Type B pancreatic cell (in vitro differentiated cells): ENCODE measurements at regions not wholly inside any gene's neighbourhood (a gene's known extent, or its start where the extent isn't known, plus 50 kb on each side); places are given as distances from the start of the nearest gene placed in this dataset.
A peak's percentile ranks its signal among the peaks of the same experiment; 100 is the strongest.
"Not testable (repeated sequence)": the region's sequence is repeated elsewhere in the genome, so short reads cannot be mapped to it uniquely, and the experiment has no call there.

ENCODE experiments used
- DNase-seq: peaks from one replicate; pipeline ENCODE4 v3.0.0; 2021; ENCODE audit warnings: mixed read lengths; ENCODE audit not compliant: unreplicated experiment; ENCODE audit errors: extremely low spot score
- H3K27ac Mint-ChIP-seq: 2 replicates; pipeline ENCODE4 v1.8.0; 2021; ENCODE audit warnings: mild to moderate bottlenecking, mixed read lengths
- H3K27me3 Mint-ChIP-seq: 2 replicates; pipeline ENCODE4 v1.8.0; 2021; ENCODE audit warnings: mixed read lengths
- H3K36me3 Mint-ChIP-seq: 2 replicates; pipeline ENCODE4 v1.8.0; 2021; ENCODE audit warnings: mixed read lengths
- H3K4me1 Mint-ChIP-seq: one replicate; pipeline ENCODE4 v1.8.0; 2021; ENCODE audit warnings: mixed read lengths; ENCODE audit not compliant: unreplicated experiment
- H3K4me3 Mint-ChIP-seq: 2 replicates; pipeline ENCODE4 v1.8.0; 2021; ENCODE audit warnings: mild to moderate bottlenecking, mixed read lengths
- H3K9me3 Mint-ChIP-seq: 2 replicates; pipeline ENCODE4 v1.8.0; 2021; ENCODE audit warnings: mixed read lengths
- TF ChIP-seq, protein P1 (sequence below): fragments of 200-600 bp; sonication (generic); conservative IDR thresholded peaks from 2 replicates; pipeline ENCODE4 v1.5.0; 2021; ENCODE audit warnings: antibody characterized with exemption, mild to moderate bottlenecking

DNA sequence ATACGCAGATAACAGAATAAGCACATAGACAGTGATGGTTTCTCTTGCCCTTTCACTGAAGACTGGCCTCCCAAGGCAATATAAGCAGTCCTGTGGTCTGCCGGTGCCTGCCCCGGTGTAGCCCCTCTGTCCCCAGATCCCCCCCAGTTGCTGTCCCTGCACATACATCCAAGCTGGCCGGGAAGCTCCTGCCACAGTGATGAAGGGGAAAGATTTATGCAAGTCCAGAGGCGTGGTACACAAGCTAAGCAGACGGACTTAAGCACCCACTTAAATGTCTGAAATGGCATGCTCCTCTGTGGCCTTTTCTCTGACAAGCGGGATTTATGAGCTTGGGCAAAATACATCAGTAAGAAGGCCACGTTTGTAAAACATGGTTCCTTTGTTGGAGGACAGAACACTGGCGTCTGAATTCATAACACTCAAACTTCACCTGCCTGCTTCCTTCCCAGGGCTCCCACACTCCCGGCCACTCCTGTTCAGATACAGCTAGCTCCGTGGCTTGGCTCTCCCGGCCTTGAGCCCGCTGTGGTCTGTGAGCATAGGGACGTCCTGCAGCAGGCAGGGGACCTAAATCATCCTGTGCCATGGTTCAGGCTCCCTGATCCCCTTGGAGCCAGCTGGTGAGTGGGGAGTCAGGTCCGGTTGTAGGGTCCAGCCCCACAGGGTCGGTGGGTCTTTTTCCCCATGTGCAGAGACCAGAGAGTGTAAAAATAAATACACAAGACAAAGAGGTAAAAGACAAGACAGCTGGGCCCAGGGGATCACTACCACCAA is 61.7 kb upstream of the PPP2R2D start:
- Mint-ChIP-seq H3K4me3 (no peak overlapping the region), H3K27me3 (no peaks in the 10 kb centered on the region), H3K9me3 (no peaks in the 10 kb centered on the region), H3K36me3 (no peaks in the 10 kb centered on the region), H3K4me1 (no peaks in the 10 kb centered on the region), H3K27ac (no peak overlapping the region)
- TF ChIP-seq, protein P1, sequence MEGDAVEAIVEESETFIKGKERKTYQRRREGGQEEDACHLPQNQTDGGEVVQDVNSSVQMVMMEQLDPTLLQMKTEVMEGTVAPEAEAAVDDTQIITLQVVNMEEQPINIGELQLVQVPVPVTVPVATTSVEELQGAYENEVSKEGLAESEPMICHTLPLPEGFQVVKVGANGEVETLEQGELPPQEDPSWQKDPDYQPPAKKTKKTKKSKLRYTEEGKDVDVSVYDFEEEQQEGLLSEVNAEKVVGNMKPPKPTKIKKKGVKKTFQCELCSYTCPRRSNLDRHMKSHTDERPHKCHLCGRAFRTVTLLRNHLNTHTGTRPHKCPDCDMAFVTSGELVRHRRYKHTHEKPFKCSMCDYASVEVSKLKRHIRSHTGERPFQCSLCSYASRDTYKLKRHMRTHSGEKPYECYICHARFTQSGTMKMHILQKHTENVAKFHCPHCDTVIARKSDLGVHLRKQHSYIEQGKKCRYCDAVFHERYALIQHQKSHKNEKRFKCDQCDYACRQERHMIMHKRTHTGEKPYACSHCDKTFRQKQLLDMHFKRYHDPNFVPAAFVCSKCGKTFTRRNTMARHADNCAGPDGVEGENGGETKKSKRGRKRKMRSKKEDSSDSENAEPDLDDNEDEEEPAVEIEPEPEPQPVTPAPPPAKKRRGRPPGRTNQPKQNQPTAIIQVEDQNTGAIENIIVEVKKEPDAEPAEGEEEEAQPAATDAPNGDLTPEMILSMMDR = no peak
- peak; percentile 60 for DNase-seq

DNA sequence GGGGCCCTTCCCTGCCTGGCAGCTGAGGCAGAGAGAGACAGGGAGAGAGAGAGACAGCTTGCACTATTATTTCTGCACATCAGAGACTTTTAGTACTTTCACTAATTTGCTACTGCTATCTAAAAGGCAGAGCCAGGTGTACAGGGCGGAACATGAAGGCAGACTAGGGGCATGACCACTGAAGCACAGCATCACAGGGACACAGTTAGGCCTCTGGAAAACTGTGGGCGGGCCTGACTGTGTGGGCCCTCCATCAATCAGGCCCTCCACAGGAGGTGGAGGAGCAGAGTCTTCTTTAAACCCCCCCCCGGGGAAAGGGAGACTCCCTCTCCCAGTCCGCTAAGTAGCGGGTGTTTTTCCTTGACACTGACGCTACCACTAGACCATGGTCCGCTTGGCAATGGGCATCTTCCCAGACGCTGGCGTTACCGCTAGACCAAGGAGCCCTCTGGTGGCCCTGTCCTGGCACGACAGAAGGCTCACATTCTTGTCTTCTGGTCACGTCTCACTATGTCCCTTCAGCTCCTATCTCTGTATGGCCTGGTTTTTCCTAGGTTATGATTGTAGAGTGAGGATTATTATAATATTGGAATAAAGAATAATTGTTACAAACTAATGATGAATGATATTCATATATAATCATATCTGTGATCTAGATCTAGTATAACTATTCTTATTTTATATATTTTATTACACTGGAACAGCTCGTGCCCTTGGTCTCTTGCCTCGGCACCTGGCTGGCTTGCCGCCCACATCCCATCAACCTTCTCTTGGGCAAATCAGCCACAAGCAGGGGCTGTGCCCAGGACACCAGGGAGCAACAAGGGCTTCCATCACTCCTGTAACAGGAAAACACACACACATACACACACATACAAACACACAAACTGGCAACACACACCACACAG is 60.7 kb upstream of the PPP2R2D start:
- not testable (repeated sequence) for H3K9me3 Mint-ChIP-seq, H3K27me3 Mint-ChIP-seq, H3K4me1 Mint-ChIP-seq, H3K27ac Mint-ChIP-seq, H3K36me3 Mint-ChIP-seq, H3K4me3 Mint-ChIP-seq
- TF ChIP-seq, protein P1 = peak; percentile 72
- DNase-seq = peak; percentile 56

DNA sequence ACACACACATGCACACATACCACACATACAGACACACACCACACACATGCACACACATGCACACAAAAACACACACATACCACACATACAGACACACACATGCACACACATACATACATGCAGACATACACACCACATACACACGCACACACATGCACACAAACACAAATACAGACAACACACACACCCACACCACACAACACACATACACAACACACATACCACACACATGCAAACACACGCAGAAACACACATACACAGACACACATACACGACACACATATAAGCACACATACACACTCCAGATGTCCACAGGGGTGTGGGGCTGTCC is 60.1 kb upstream of the PPP2R2D start:
- TF ChIP-seq, protein P1 = no peak
- Mint-ChIP-seq H3K4me3 (no peak overlapping the region), H3K36me3 (no peaks in the 10 kb centered on the region), H3K27me3 (no peaks in the 10 kb centered on the region), H3K9me3 (no peaks in the 10 kb centered on the region), H3K4me1 (no peaks in the 10 kb centered on the region), H3K27ac (no peak overlapping the region)
- DNase-seq = no peak

DNA sequence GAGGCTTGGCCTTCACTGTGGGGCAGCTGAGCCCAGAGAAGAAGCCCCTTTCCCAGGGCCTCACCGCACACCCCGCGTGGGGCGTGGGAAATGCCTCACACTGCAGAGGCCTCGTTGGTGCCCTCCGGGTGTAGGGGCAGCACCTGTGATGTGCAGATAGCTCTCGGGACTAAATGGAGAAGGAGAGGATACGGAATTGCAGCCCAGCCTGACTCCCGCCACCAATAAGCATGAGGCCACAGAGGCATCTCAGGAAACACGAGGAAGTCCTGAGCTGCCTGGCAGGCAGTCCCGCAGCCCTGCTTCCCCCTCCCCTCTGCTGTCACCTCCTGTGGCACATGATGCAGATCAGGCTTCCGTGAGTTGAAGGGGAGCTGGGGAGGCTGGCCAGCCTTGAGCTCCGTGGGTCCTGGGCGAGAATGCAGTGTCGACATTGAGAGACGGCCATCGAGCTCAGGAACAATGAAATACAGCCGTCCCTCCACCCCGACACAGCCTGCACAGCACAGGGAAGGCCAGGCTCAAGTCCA is 59.6 kb upstream of the PPP2R2D start:
- H3K27me3 Mint-ChIP-seq = peaks cover 3% of the 10 kb centered on the region
- H3K4me3 Mint-ChIP-seq = no peak overlapping the region
- peak; percentile 53 for DNase-seq
- no peaks in the 10 kb centered on the region for H3K4me1 Mint-ChIP-seq
- no peaks in the 10 kb centered on the region for H3K9me3 Mint-ChIP-seq
- TF ChIP-seq, protein P1 = no peak
- no peak overlapping the region for H3K27ac Mint-ChIP-seq
- no peaks in the 10 kb centered on the region for H3K36me3 Mint-ChIP-seq

DNA sequence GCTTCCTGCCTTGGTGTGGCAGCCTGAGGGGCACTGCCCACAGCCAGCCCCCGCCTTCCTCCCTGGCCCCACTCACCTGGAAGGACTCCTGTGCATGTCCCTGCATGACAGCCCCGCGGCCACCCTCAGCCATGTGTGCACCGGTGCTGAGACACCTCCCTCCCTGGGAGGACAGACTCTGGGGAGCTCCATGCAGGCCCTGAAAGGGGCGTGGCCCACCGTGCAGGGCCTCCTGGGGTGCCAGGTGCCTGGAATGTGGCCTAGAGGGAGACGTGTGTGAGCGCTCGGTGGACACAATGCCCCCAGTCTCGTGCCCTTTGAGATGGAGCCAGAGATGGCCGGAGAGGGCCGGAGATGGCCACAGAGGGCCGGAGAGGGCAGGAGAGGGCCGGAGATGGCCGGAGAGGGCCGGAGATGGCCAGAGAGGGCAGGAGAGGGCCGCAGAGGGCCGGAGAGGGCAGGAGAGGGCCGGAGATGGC is 59.1 kb upstream of the PPP2R2D start:
- no peaks in the 10 kb centered on the region for H3K9me3 Mint-ChIP-seq
- no peaks in the 10 kb centered on the region for H3K4me1 Mint-ChIP-seq
- no peaks in the 10 kb centered on the region for H3K36me3 Mint-ChIP-seq
- H3K27ac Mint-ChIP-seq = no peak overlapping the region
- H3K4me3 Mint-ChIP-seq = no peak overlapping the region
- peaks cover 3% of the 10 kb centered on the region for H3K27me3 Mint-ChIP-seq
- TF ChIP-seq, protein P1 = no peak
- DNase-seq = peak; percentile 63
